Mesenchymal stem cell (in vitro differentiated cells and primary cell): ENCODE measurements at regions not wholly inside any gene's neighbourhood (a gene's known extent, or its start where the extent isn't known, plus 50 kb on each side); places are given as distances from the start of the nearest gene placed in this dataset.
"Not testable (repeated sequence)": the region's sequence is repeated elsewhere in the genome, so short reads cannot be mapped to it uniquely, and the experiment has no call there.

ENCODE experiments used
- DNase-seq: peaks from one replicate; pipeline ENCODE4 v3.0.0-alpha.2; 2013
- H2AFZ ChIP-seq: one replicate; pipeline ENCODE4 v1.6.1; 2013; ENCODE audit warnings: low read depth, mild to moderate bottlenecking, control low read depth, inconsistent platforms, low read length, moderate library complexity
- H2AK5ac ChIP-seq: 2 replicates; pipeline ENCODE4 v1.6.1; 2013; ENCODE audit warnings: low read length, moderate library complexity, mild to moderate bottlenecking, inconsistent platforms; ENCODE audit not compliant: severe bottlenecking
- H2BK120ac ChIP-seq: one replicate; pipeline ENCODE4 v1.6.1; 2013; ENCODE audit warnings: low read depth, mild to moderate bottlenecking, inconsistent platforms, low read length, moderate library complexity
- H2BK12ac ChIP-seq, 2 experiments: one replicate each; pipeline ENCODE4 v1.6.1; 2013; ENCODE audit warnings: inconsistent platforms in 2 of 2, low read length in 2 of 2, mild to moderate bottlenecking in 2 of 2, moderate library complexity in 2 of 2, control low read depth in 1 of 2
- H2BK15ac ChIP-seq: one replicate; pipeline ENCODE4 v1.6.1; 2013; ENCODE audit warnings: mild to moderate bottlenecking, low read depth, inconsistent platforms; ENCODE audit not compliant: poor library complexity, severe bottlenecking
- H2BK5ac ChIP-seq: 2 replicates; pipeline ENCODE4 v1.6.1; 2013; ENCODE audit warnings: low read depth, mild to moderate bottlenecking, low read length, control low read depth, inconsistent platforms; ENCODE audit not compliant: poor library complexity, severe bottlenecking
- H3K14ac ChIP-seq, 2 experiments: one replicate each; pipeline ENCODE4 v1.6.1; 2013; ENCODE audit warnings: inconsistent platforms in 2 of 2, low read length in 2 of 2, control low read depth in 1 of 2, mild to moderate bottlenecking in 1 of 2, moderate library complexity in 1 of 2
- H3K18ac ChIP-seq, 2 experiments: one replicate each; pipeline ENCODE4 v1.6.1; 2013; ENCODE audit warnings: inconsistent platforms in 2 of 2, low read length in 2 of 2, control low read depth in 1 of 2, low read depth in 1 of 2, mild to moderate bottlenecking in 1 of 2
- H3K23ac ChIP-seq, 2 experiments: one replicate each; pipeline ENCODE4 v1.6.1; 2013; ENCODE audit warnings: inconsistent platforms in 2 of 2, low read length in 2 of 2, mild to moderate bottlenecking in 2 of 2, moderate library complexity in 2 of 2, control low read depth in 1 of 2
- H3K27ac ChIP-seq: 2 replicates; pipeline ENCODE4 v1.5.1; 2013; ENCODE audit warnings: mild to moderate bottlenecking, moderate library complexity, low read length, control low read depth, inconsistent platforms; ENCODE audit not compliant: poor library complexity, severe bottlenecking
- H3K27me3 ChIP-seq, 2 experiments: 2 replicates each; pipeline versions ENCODE4 v1.6.1 to v1.7.0; 2013; ENCODE audit warnings: low read length in 2 of 2, mild to moderate bottlenecking in 2 of 2, moderate library complexity in 2 of 2, control low read depth in 1 of 2, inconsistent platforms in 1 of 2; ENCODE audit not compliant: control insufficient read depth in 1 of 2, insufficient read depth in 1 of 2
- H3K36me3 ChIP-seq, 2 experiments: 2 replicates each; pipeline versions ENCODE4 v1.6.1 to v1.7.0; 2013; ENCODE audit warnings: low read length in 2 of 2, control low read depth in 1 of 2, inconsistent platforms in 1 of 2, low read depth in 1 of 2, mild to moderate bottlenecking in 1 of 2; ENCODE audit not compliant: insufficient read depth in 2 of 2, control insufficient read depth in 1 of 2
- H3K4ac ChIP-seq, 2 experiments: one replicate each; pipeline ENCODE4 v1.6.1; 2013; ENCODE audit warnings: inconsistent platforms in 2 of 2, low read length in 2 of 2, mild to moderate bottlenecking in 2 of 2, moderate library complexity in 2 of 2, control low read depth in 1 of 2, low read depth in 1 of 2
- H3K4me1 ChIP-seq: 2 replicates; pipeline ENCODE4 v1.6.1; 2013; ENCODE audit warnings: low read depth, low read length, control low read depth; ENCODE audit not compliant: control insufficient read depth, insufficient read depth
- H3K4me2 ChIP-seq: 2 replicates; pipeline ENCODE4 v1.6.1; 2013; ENCODE audit warnings: low read length, mild to moderate bottlenecking, inconsistent platforms; ENCODE audit not compliant: poor library complexity, severe bottlenecking
- H3K4me3 ChIP-seq, 2 experiments: 2 replicates each; pipeline versions ENCODE4 v1.5.1 to v1.7.0; 2013; ENCODE audit warnings: low read length in 2 of 2, mild to moderate bottlenecking in 2 of 2, control low read depth in 1 of 2, low read depth in 1 of 2; ENCODE audit not compliant: insufficient read depth in 1 of 2
- H3K79me1 ChIP-seq: replicated peaks from 2 replicates; pipeline ENCODE4 v1.6.1; 2013; ENCODE audit warnings: mild to moderate bottlenecking, control low read depth, low read length, inconsistent platforms; ENCODE audit not compliant: poor library complexity, severe bottlenecking
- H3K9ac ChIP-seq: 2 replicates; pipeline ENCODE4 v1.7.0; 2013; ENCODE audit warnings: mild to moderate bottlenecking, low read length, moderate library complexity
- H3K9me3 ChIP-seq: 2 replicates; pipeline ENCODE4 v1.7.0; 2013; ENCODE audit warnings: mild to moderate bottlenecking, low read length; ENCODE audit not compliant: control insufficient read depth
- H4K8ac ChIP-seq: one replicate; pipeline ENCODE4 v1.6.1; 2013; ENCODE audit warnings: inconsistent platforms, mild to moderate bottlenecking, low read length, moderate library complexity
- H4K91ac ChIP-seq: one replicate; pipeline ENCODE4 v1.6.1; 2013; ENCODE audit warnings: mild to moderate bottlenecking, low read length, inconsistent platforms
- WGBS: methylation state at CpG from one replicate; pipeline ENCODE4 v1.1.7; 2013; ENCODE audit warnings: mixed read lengths; 5-methylcytosine and 5-hydroxymethylcytosine counted together

DNA sequence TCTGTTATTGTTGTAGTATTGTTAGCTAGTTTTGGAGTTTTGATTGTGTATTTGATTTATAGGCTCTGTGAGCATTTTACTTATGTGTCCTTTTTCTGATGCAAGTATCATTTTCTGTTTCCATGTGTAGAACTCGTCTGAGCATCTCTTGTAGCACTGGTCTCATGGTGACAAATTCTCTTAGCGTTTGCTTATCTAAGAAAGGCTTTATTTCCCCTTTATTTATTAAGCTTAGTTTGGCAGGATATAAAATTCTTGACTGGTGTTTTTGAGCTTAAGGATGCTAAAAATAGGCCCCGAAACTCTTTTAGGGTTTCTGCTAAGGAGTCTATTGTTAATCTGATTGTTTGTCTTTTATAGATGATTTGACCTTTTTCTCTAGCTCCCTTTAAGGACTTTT is 57.6 kb upstream of the THUMPD2 start:
- Histone ChIP-seq H3K23ac (no peak overlapping the region), H4K91ac (no peak overlapping the region), H3K4ac (no peak overlapping the region), H2BK15ac (no peak overlapping the region), H3K4me2 (no peak overlapping the region), H4K8ac (no peak overlapping the region), H3K14ac (no peak overlapping the region), H3K4me1 (no peaks in the 10 kb centered on the region), H2AFZ (no peak overlapping the region), H3K27ac (no peak overlapping the region), H3K79me1 (no peaks in the 10 kb centered on the region), H2BK5ac (no peak overlapping the region), H3K27me3 (no peaks in the 10 kb centered on the region), H2BK120ac (no peak overlapping the region), H3K36me3 (no peaks in the 10 kb centered on the region), H3K18ac (no peak overlapping the region), H3K9me3 (peaks cover 3% of the 10 kb centered on the region), H3K9ac (no peak overlapping the region), H2BK12ac (no peak overlapping the region), H3K4me3 (no peak overlapping the region), H2AK5ac (no peak overlapping the region)
- WGBS: 96% methylated on average over 2 of the region's 3 CpGs
- DNase-seq: no peak

DNA sequence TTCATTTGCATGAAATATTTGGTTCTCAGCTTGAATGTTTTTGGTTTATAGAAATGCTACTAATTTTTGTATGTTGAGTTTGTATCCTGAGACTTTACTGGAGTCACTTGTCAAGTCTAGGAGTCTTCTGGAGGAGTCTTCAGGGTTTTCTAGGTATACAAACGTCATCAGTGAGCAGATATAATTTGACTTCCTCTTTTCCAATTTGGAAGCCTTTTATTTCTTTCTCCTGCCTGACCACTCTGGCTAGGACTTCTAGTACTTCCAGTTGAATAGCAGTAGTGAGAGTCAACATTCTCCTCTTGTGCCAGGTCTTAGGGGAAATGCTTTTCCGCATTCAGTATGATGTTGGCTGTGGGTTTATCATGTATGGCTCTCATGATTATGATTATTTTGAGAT is 55.4 kb upstream of the THUMPD2 start:
- Histone ChIP-seq H3K4me1 (no peaks in the 10 kb centered on the region), H4K8ac (no peak overlapping the region), H2BK12ac (no peak overlapping the region), H3K4me2 (no peak overlapping the region), H3K4me3 (no peak overlapping the region), H3K23ac (no peak overlapping the region), H3K4ac (no peak overlapping the region), H3K9me3 (peaks cover 3% of the 10 kb centered on the region), H3K9ac (no peak overlapping the region), H3K14ac (no peak overlapping the region), H2BK120ac (no peak overlapping the region), H3K36me3 (no peaks in the 10 kb centered on the region), H3K27ac (no peak overlapping the region), H3K27me3 (peaks cover 0 to 4% of the 10 kb centered on the region in 2 experiments), H2BK15ac (no peak overlapping the region), H2AK5ac (no peak overlapping the region), H2BK5ac (no peak overlapping the region), H3K79me1 (no peaks in the 10 kb centered on the region), H4K91ac (no peak overlapping the region), H2AFZ (no peak overlapping the region), H3K18ac (no peak overlapping the region)
- whole genome bisulfite sequencing: 97% methylated on average over 1 of the region's 2 CpGs
- DNase-seq: no peak

DNA sequence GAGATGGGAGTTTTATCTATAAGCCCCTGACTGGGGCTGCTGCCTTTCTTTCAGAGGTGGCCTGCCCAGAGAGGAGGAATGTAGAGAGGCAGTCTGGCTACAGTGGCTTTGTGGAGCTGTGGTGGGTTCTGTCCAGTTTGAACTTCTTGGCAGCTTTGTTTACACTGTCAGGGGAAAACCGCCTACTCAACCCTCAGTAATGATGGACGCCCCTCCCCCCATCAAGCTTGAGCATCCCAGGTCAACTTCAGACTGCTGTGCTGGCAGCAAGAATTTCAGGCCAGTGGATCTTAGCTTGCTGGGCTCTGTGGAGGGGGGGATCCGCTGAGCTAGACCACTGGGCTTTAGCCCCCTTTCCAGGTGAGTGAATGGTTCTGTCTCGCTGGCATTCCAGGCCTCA is 51.6 kb upstream of the THUMPD2 start:
- H3K14ac ChIP-seq, H3K23ac ChIP-seq, H3K27ac ChIP-seq, H3K79me1 ChIP-seq, H3K36me3 ChIP-seq, H4K8ac ChIP-seq, H2AK5ac ChIP-seq, H3K9ac ChIP-seq, H3K9me3 ChIP-seq, H4K91ac ChIP-seq, H3K4ac ChIP-seq, H2BK120ac ChIP-seq, H3K27me3 ChIP-seq, H3K4me3 ChIP-seq, H3K4me2 ChIP-seq, H2AFZ ChIP-seq, H3K18ac ChIP-seq, H2BK5ac ChIP-seq, H2BK15ac ChIP-seq, H3K4me1 ChIP-seq: not testable (repeated sequence)
- peak overlapping the region in 1 of 2 experiments; percentile 1 for H2BK12ac ChIP-seq
- DNase-seq: peak; percentile 49
- WGBS: 62% methylated on average over 4 of the region's 4 CpGs
